ENCODE measurements at regions not wholly inside any gene's neighbourhood (a gene's known extent, or its start where the extent isn't known, plus 50 kb on each side); places are given as distances from the start of the nearest gene placed in this dataset.

DNA sequence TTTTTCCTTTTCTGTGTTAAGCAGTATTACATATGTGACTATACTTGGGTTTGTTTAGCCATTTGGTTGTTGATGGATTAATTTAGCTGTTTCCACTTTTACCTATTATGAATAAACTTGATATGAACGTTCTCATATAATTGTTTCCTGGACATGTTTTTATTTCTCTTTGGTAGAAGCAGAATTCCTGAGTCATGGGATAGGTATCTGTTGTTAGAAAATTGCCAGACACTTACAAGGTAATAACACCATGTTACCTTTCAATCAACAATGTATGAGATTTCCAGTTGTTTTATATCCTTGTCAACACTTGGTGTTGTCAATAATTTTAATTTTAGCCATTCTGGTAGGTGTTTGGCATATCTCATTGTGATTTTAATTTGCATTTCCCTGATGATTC lies 475.4 kb downstream of the IGSF11 start:
- H3K4me3 ChIP-seq (ENCODE audit: low read length), result no peak overlapping the region
- no peaks in the 10 kb centered on the region for H3K27me3 ChIP-seq (ENCODE audit: insufficient read depth, low read length)
- H3K4me1 ChIP-seq (ENCODE audit: insufficient read depth, low read length), result no peaks in the 10 kb centered on the region
- no peaks in the 10 kb centered on the region for H3K9me3 ChIP-seq (ENCODE audit: low read depth, low read length)

DNA sequence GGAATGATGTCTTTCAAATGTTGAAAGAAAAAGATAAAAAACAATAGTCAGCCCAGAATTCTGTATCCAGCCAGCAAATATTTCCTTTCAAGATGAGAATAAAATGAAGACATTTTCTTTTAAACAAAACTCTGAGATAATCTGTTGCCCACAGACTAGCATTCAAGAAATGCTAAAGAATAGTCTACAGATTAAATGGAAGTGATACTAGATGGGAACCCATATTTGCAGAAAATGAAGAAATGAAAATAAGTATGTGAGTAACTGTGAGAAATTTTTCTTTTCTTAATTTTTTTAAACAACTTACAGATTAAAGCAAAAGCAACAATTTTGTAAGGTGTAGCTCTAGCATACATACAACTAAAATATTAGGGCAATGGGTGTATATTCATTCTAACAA lies 469.8 kb downstream of the IGSF11 start:
- no peaks in the 10 kb centered on the region for H3K9me3 ChIP-seq (ENCODE audit: low read depth, low read length)
- no peaks in the 10 kb centered on the region for H3K27me3 ChIP-seq (ENCODE audit: insufficient read depth, low read length)
- H3K4me3 ChIP-seq (ENCODE audit: low read length), result no peak overlapping the region
- no peaks in the 10 kb centered on the region for H3K4me1 ChIP-seq (ENCODE audit: insufficient read depth, low read length)

GRCh38 chr3:118573912-118574311 lies 460.7 kb downstream of the IGSF11 start:
- Histone ChIP-seq H3K4me3 (ENCODE audit: low read length) (no peak overlapping the region), H3K9me3 (ENCODE audit: low read depth, low read length) (no peaks in the 10 kb centered on the region), H3K4me1 (ENCODE audit: insufficient read depth, low read length) (no peaks in the 10 kb centered on the region), H3K27me3 (ENCODE audit: insufficient read depth, low read length) (no peaks in the 10 kb centered on the region)

GRCh38 chr3:118577055-118577777 lies 457.4 kb downstream of the IGSF11 start:
- H3K9me3 ChIP-seq (ENCODE audit: low read depth, low read length), result no peaks in the 10 kb centered on the region
- no peaks in the 10 kb centered on the region for H3K4me1 ChIP-seq (ENCODE audit: insufficient read depth, low read length)
- H3K27me3 ChIP-seq (ENCODE audit: insufficient read depth, low read length), result no peaks in the 10 kb centered on the region
- no peak overlapping the region for H3K4me3 ChIP-seq (ENCODE audit: low read length)

GRCh38 chr3:118578559-118578958 lies 456.1 kb downstream of the IGSF11 start:
- no peak overlapping the region for H3K4me3 ChIP-seq (ENCODE audit: low read length)
- H3K27me3 ChIP-seq (ENCODE audit: insufficient read depth, low read length), result no peaks in the 10 kb centered on the region
- H3K9me3 ChIP-seq (ENCODE audit: low read depth, low read length), result no peaks in the 10 kb centered on the region
- H3K4me1 ChIP-seq (ENCODE audit: insufficient read depth, low read length), result no peaks in the 10 kb centered on the region

- H3K4me1 ChIP-seq (ENCODE audit: insufficient read depth, low read length), result no peaks in the 10 kb centered on the region
- no peaks in the 10 kb centered on the region for H3K27me3 ChIP-seq (ENCODE audit: insufficient read depth, low read length)
- no peak overlapping the region for H3K4me3 ChIP-seq (ENCODE audit: low read length)
- no peaks in the 10 kb centered on the region for H3K9me3 ChIP-seq (ENCODE audit: low read depth, low read length)
Measured at GRCh38 chr3:118587037-118587741, 447.5 kb downstream of the IGSF11 start.

DNA sequence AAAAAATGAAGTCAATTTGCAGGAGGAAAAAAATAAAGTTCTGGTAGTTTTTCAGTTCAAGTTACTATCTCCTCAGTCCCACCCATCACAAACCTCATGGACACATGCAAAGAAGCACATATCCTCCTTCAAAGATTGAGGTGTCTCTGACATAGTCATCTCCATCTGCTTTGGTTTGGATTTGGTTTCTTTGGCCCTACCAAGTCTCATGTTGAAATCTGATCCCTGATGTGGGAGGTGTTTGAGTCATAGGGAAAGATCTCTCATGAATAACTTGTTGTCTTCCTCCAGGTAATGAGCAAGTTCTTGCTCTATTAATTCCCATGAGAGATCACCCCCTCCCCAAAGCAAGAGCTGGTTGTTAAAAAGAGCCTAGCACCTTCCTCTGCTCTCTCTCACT lies 446.8 kb downstream of the IGSF11 start:
- Histone ChIP-seq H3K4me3 (ENCODE audit: low read length) (no peak overlapping the region), H3K9me3 (ENCODE audit: low read depth, low read length) (no peaks in the 10 kb centered on the region), H3K27me3 (ENCODE audit: insufficient read depth, low read length) (no peaks in the 10 kb centered on the region), H3K4me1 (ENCODE audit: insufficient read depth, low read length) (no peaks in the 10 kb centered on the region)

DNA sequence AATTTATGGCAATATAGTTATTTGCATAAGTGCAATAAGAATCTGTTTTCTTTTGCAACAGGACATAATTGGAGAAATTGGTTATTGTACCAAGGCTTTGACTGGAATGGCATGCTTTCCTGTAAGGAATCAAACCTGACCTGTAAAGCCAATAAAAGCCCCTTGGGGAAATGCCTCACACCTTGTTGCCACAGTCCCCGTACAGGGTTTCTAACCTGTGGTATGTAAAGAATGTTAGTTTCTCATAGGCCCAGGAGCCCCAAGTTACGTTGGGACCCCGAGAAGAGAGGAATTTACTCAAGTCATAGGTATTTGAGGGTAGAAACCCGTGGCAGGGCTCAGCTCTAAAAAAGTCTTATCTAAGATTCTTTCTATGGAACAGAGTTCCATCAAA lies 441.4 kb downstream of the IGSF11 start:
- Histone ChIP-seq H3K4me1 (ENCODE audit: insufficient read depth, low read length) (no peaks in the 10 kb centered on the region), H3K9me3 (ENCODE audit: low read depth, low read length) (no peaks in the 10 kb centered on the region), H3K4me3 (ENCODE audit: low read length) (no peak overlapping the region), H3K27me3 (ENCODE audit: insufficient read depth, low read length) (no peaks in the 10 kb centered on the region)

DNA sequence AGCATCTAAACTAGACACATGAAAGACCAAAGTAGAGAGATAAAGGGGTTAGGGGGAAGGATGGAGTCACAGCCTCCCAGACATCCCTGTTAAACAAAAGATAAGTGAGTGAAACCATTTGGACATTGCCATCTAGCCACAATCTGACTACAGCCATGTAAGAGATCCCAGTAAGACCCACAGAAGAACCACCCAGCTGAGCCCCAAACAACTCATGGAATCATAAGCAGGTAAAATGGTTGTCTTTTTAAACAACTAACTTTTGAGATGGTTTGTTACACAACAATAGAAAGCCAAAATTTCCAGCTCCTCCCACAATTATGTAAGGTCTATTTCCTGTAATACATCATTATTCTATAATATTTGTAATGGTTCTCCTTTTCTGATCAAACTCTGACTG lies 437.5 kb downstream of the IGSF11 start:
- H3K9me3 ChIP-seq (ENCODE audit: low read depth, low read length), result no peaks in the 10 kb centered on the region
- H3K4me3 ChIP-seq (ENCODE audit: low read length), result no peak overlapping the region
- no peaks in the 10 kb centered on the region for H3K4me1 ChIP-seq (ENCODE audit: insufficient read depth, low read length)
- H3K27me3 ChIP-seq (ENCODE audit: insufficient read depth, low read length), result no peaks in the 10 kb centered on the region

- H3K4me1 ChIP-seq (ENCODE audit: insufficient read depth, low read length), result no peaks in the 10 kb centered on the region
- H3K27me3 ChIP-seq (ENCODE audit: insufficient read depth, low read length), result no peaks in the 10 kb centered on the region
- H3K4me3 ChIP-seq (ENCODE audit: low read length), result no peak overlapping the region
- no peaks in the 10 kb centered on the region for H3K9me3 ChIP-seq (ENCODE audit: low read depth, low read length)
Measured at GRCh38 chr3:118607915-118608820, 426.5 kb downstream of the IGSF11 start.

- Histone ChIP-seq H3K4me3 (ENCODE audit: low read length) (no peak overlapping the region), H3K4me1 (ENCODE audit: insufficient read depth, low read length) (no peaks in the 10 kb centered on the region), H3K27me3 (ENCODE audit: insufficient read depth, low read length) (no peaks in the 10 kb centered on the region), H3K9me3 (ENCODE audit: low read depth, low read length) (no peaks in the 10 kb centered on the region)
Measured at GRCh38 chr3:118618247-118619040, 416.2 kb downstream of the IGSF11 start.

GRCh38 chr3:118626453-118626852 lies 408.2 kb downstream of the IGSF11 start:
- H3K4me3 ChIP-seq (ENCODE audit: low read length), result no peak overlapping the region
- no peaks in the 10 kb centered on the region for H3K9me3 ChIP-seq (ENCODE audit: low read depth, low read length)
- H3K27me3 ChIP-seq (ENCODE audit: insufficient read depth, low read length), result no peaks in the 10 kb centered on the region
- H3K4me1 ChIP-seq (ENCODE audit: insufficient read depth, low read length), result no peaks in the 10 kb centered on the region

DNA sequence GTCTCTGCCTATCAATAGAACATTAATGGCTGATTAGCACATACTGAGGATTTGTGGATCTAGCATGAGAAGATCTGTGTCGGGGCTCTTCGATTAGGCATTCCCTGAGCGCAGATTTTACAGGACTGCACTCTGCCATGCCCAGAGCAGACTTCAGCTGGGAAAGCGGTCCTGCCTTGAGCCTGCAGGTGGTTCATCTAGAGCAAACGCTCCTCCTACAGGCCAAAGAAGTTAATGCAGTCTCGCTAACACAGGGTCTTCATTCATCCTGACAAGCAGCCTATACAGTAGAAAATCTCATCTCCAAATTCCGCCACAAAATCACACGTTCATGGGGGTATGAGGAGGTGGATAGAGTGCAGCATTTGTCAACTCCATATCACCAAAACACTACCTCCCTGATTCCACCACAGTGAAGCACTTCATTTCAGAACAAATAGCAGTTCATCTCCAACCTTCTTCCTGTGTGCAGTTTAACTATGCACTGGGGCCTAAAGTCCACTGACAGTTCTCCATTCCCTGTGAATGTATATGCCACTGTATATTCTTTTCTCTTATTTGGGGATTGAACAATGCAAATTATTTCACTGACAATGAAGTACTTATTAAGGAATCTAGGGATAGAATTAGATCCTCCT lies 405.8 kb downstream of the IGSF11 start:
- no peaks in the 10 kb centered on the region for H3K4me1 ChIP-seq (ENCODE audit: insufficient read depth, low read length)
- H3K4me3 ChIP-seq (ENCODE audit: low read length), result no peak overlapping the region
- H3K9me3 ChIP-seq (ENCODE audit: low read depth, low read length), result no peaks in the 10 kb centered on the region
- H3K27me3 ChIP-seq (ENCODE audit: insufficient read depth, low read length), result no peaks in the 10 kb centered on the region

GRCh38 chr3:118629821-118630220 lies 404.8 kb downstream of the IGSF11 start:
- Histone ChIP-seq H3K4me3 (ENCODE audit: low read length) (no peak overlapping the region), H3K4me1 (ENCODE audit: insufficient read depth, low read length) (no peaks in the 10 kb centered on the region), H3K9me3 (ENCODE audit: low read depth, low read length) (no peaks in the 10 kb centered on the region), H3K27me3 (ENCODE audit: insufficient read depth, low read length) (no peaks in the 10 kb centered on the region)

All from mononuclear cell (primary cell).